ENCODE measurements at regions not wholly inside any gene's neighbourhood (a gene's known extent, or its start where the extent isn't known, plus 50 kb on each side); places are given as distances from the start of the nearest gene placed in this dataset.

- Histone ChIP-seq H3K36me3 (ENCODE audit: insufficient read depth in 1 of 2, low read depth in 1 of 2) (no peaks in the 10 kb centered on the region), H3K9me3 (no peaks in the 10 kb centered on the region), H3K4me1 (no peaks in the 10 kb centered on the region), H3K27me3 (ENCODE audit: insufficient read depth in 3 of 3, low read length in 2 of 3) (no peaks in the 10 kb centered on the region), H3K27ac (no peak overlapping the region), H3K4me3 (no peak overlapping the region)
- DNase-seq (no peak), ATAC-seq (no peak)
- intact Hi-C loops (cut with DNase I) = no loop called here
- no peak for TF ChIP-seq CTCF (IDR thresholded peaks at IDR 0.05)
These were observed 1179.0 kb upstream of the ACVR2A start for GRCh38 chr2:146665800-146666199.

GRCh38 chr2:146661473-146662096 is 1183.2 kb upstream of the ACVR2A start:
- no peak for ATAC-seq
- no peaks in the 10 kb centered on the region for H3K9me3 ChIP-seq

GRCh38 chr2:146659976-146660375 is 1184.9 kb upstream of the ACVR2A start:
- Histone ChIP-seq H3K9me3 (no peaks in the 10 kb centered on the region), H3K27ac (no peak overlapping the region), H3K4me3 (no peak overlapping the region), H3K36me3 (ENCODE audit: insufficient read depth in 1 of 2, low read depth in 1 of 2) (no peaks in the 10 kb centered on the region), H3K27me3 (ENCODE audit: insufficient read depth in 3 of 3, low read length in 2 of 3) (no peaks in the 10 kb centered on the region), H3K4me1 (no peaks in the 10 kb centered on the region)
- no peak for TF ChIP-seq CTCF (IDR thresholded peaks at IDR 0.05)
- 87 to 95% (median 90%) methylated on average over 1 of the region's 1 CpG for WGBS, 3 donors
- no peak for ATAC-seq
- DNase-seq = no peak
- intact Hi-C loops (cut with DNase I) = no loop called here

More at GRCh38 chr2:146661473-146662096, 1183.2 kb upstream of the ACVR2A start:
- TF ChIP-seq CTCF (IDR thresholded peaks at IDR 0.05) = peak; percentile 55
- H3K27me3 ChIP-seq (ENCODE audit: insufficient read depth in 3 of 3, low read length in 2 of 3) = no peaks in the 10 kb centered on the region
- DNase-seq = no peak
- no peaks in the 10 kb centered on the region for H3K36me3 ChIP-seq (ENCODE audit: insufficient read depth in 1 of 2, low read depth in 1 of 2)
- no peak overlapping the region for H3K4me3 ChIP-seq
- no peaks in the 10 kb centered on the region for H3K4me1 ChIP-seq
- intact Hi-C loops (cut with DNase I) = no loop called here
- no peak overlapping the region for H3K27ac ChIP-seq

GRCh38 chr2:146652311-146652710 is 1192.5 kb upstream of the ACVR2A start:
- intact Hi-C loops (cut with DNase I) = no loop called here
- WGBS, 3 donors = 49 to 67% (median 56%) methylated on average over 2 of the region's 2 CpGs
- no peak for ATAC-seq

More at GRCh38 chr2:146652311-146652710, 1192.5 kb upstream of the ACVR2A start:
- Histone ChIP-seq H3K4me1 (no peaks in the 10 kb centered on the region), H3K4me3 (no peak overlapping the region), H3K27me3 (ENCODE audit: insufficient read depth in 3 of 3, low read length in 2 of 3) (no peaks in the 10 kb centered on the region), H3K36me3 (ENCODE audit: insufficient read depth in 1 of 2, low read depth in 1 of 2) (no peaks in the 10 kb centered on the region), H3K27ac (no peak overlapping the region), H3K9me3 (no peaks in the 10 kb centered on the region)
- no peak for DNase-seq
- TF ChIP-seq CTCF (IDR thresholded peaks at IDR 0.05) = no peak

All from psoas muscle (tissue), 7 donors.